PC-3 (cell line): ENCODE measurements at regions not wholly inside any gene's neighbourhood (a gene's known extent, or its start where the extent isn't known, plus 50 kb on each side); places are given as distances from the start of the nearest gene placed in this dataset.

Source experiments
- ATAC-seq: fragments of 200-7000 bp; cut with Tn5 transposase; 2 replicates; pipeline ENCODE4 v1.9.1; 2020; ENCODE audit warnings: mild to moderate bottlenecking, moderate library complexity
- BruUV-seq: library from RNA; stranded (reverse); fragments of 400-500 nt; replicated peaks from 2 replicates; lab custom pipeline; 2021; lab: Mats Ljungman, UMichigan
- CTCF ChIA-PET: fragments of 300-600 bp; sonication (Branson Sonifier 250); formaldehyde crosslinking; loops from one replicate; lab custom pipeline; 2022; ENCODE audit warnings: antibody characterized with exemption; lab: Charles Lee
- POLR2A ChIA-PET: fragments of 300-600 bp; sonication (Branson Sonifier 250); formaldehyde crosslinking; loops from one replicate; lab custom pipeline; 2022; ENCODE audit warnings: antibody characterized with exemption; ENCODE audit not compliant: unreplicated experiment; lab: Charles Lee
- DNase-seq: peaks from one replicate; pipeline ENCODE4 v3.0.0-alpha.2; 2015
- H2AFZ ChIP-seq: fragments of 300-600 bp; sonication (generic); 2 replicates; pipeline ENCODE4 v1.6.0; 2016; ENCODE audit warnings: antibody characterized with exemption, low read length
- H3F3A ChIP-seq: fragments of 300-600 bp; sonication (generic); one replicate; pipeline ENCODE4 v1.6.0; 2017; ENCODE audit warnings: antibody characterized with exemption, low read length, control low read depth, mild to moderate bottlenecking; ENCODE audit not compliant: unreplicated experiment
- H3K27ac ChIP-seq: fragments of 300-600 bp; sonication (generic); 2 replicates; pipeline ENCODE4 v1.5.1; 2016; ENCODE audit warnings: mild to moderate bottlenecking, low read length
- H3K27me3 ChIP-seq: fragments of 300-600 bp; sonication (generic); 2 replicates; pipeline ENCODE4 v1.6.1; 2016; ENCODE audit warnings: low read length, mixed read lengths
- H3K36me3 ChIP-seq: fragments of 300-600 bp; sonication (generic); 2 replicates; pipeline ENCODE4 v1.6.1; 2016; ENCODE audit warnings: low read depth, mixed run types, low read length, mixed read lengths
- H3K4me1 ChIP-seq: fragments of 300-600 bp; sonication (generic); 2 replicates; pipeline ENCODE4 v1.5.1; 2016; ENCODE audit warnings: low read length; ENCODE audit not compliant: insufficient read depth
- H3K4me2 ChIP-seq: fragments of 300-600 bp; sonication (generic); 2 replicates; pipeline ENCODE4 v1.6.0; 2016; ENCODE audit warnings: low read length
- H3K4me3 ChIP-seq: fragments of 300-600 bp; sonication (generic); 2 replicates; pipeline ENCODE4 v1.5.1; 2016; ENCODE audit warnings: mild to moderate bottlenecking, low read length, mixed read lengths
- H3K79me2 ChIP-seq: fragments of 300-600 bp; sonication (generic); 2 replicates; pipeline ENCODE4 v1.6.1; 2017; ENCODE audit warnings: low read length, mixed read lengths
- H3K9ac ChIP-seq: fragments of 300-600 bp; sonication (generic); 2 replicates; pipeline ENCODE4 v1.6.0; 2016; ENCODE audit warnings: mild to moderate bottlenecking, low read length
- H3K9me2 ChIP-seq: fragments of 300-600 bp; sonication (generic); replicated peaks from 2 replicates; pipeline ENCODE4 v1.6.1; 2016; ENCODE audit warnings: mixed run types, low read length, mixed read lengths
- H3K9me3 ChIP-seq: fragments of 300-600 bp; sonication (generic); 2 replicates; pipeline ENCODE4 v1.6.1; 2016; ENCODE audit warnings: low read length, mixed read lengths
- H4K20me1 ChIP-seq: fragments of 300-600 bp; sonication (generic); 2 replicates; pipeline ENCODE4 v1.6.1; 2016; ENCODE audit warnings: low read length, mixed read lengths
- CTCF ChIP-seq: fragments of 300-600 bp; sonication (generic); conservative IDR thresholded peaks from 2 replicates; pipeline ENCODE4 v1.5.1; 2017; ENCODE audit warnings: antibody characterized with exemption, low read depth, mild to moderate bottlenecking, low read length
- EZH2 ChIP-seq: fragments of 300-600 bp; sonication (generic); IDR thresholded peaks from one replicate; pipeline ENCODE4 v1.6.1; 2017; ENCODE audit warnings: antibody characterized with exemption, mild to moderate bottlenecking, low read length; ENCODE audit not compliant: unreplicated experiment
- EZH2phosphoT487 ChIP-seq: fragments of 300-600 bp; sonication (generic); IDR thresholded peaks from 2 replicates; pipeline ENCODE4 v1.6.1; 2018; ENCODE audit warnings: mild to moderate bottlenecking, antibody characterized with exemption, low read length, borderline replicate concordance
- intact Hi-C: fragments of 100-400 bp; cut with micrococcal nuclease; formaldehyde crosslinking; loops from 2 replicates; pipeline ENCODE4 v1.9.0; 2023

GRCh38 chr18:61619783-61620182, 273.0 kb downstream of the RNF152 start:
- no TSS peak for BruUV-seq

GRCh38 chr18:61618816-61619215, 274.0 kb downstream of the RNF152 start:
- TF ChIP-seq CTCF (no peak), EZH2 (no peak), EZH2phosphoT487 (no peak)
- DNase-seq = no peak
- Histone ChIP-seq H2AFZ (no peak overlapping the region), H3K4me2 (no peak overlapping the region), H3K9me2 (no peaks in the 10 kb centered on the region), H3K79me2 (no peaks in the 10 kb centered on the region), H4K20me1 (no peaks in the 10 kb centered on the region), H3F3A (no peaks in the 10 kb centered on the region), H3K9ac (no peak overlapping the region), H3K27ac (no peak overlapping the region), H3K27me3 (peaks cover 15% of the 10 kb centered on the region), H3K36me3 (no peaks in the 10 kb centered on the region), H3K4me1 (no peaks in the 10 kb centered on the region), H3K4me3 (no peak overlapping the region), H3K9me3 (no peaks in the 10 kb centered on the region)
- ATAC-seq = no peak
- POLR2A ChIA-PET = no interaction called here
- intact Hi-C loops = no loop called here
- BruUV-seq = no TSS peak
- CTCF ChIA-PET = no interaction called here

More at GRCh38 chr18:61619783-61620182, 273.0 kb downstream of the RNF152 start:
- no peak overlapping the region for H3K27ac ChIP-seq
- H3K4me3 ChIP-seq = no peak overlapping the region
- ChIA-PET CTCF (no interaction called here), POLR2A (no interaction called here)
- no peak for DNase-seq
- no peaks in the 10 kb centered on the region for H3K36me3 ChIP-seq
- H3K9me2 ChIP-seq = no peaks in the 10 kb centered on the region
- H2AFZ ChIP-seq = no peak overlapping the region
- intact Hi-C loops = no loop called here
- no peak overlapping the region for H3K4me2 ChIP-seq
- no peaks in the 10 kb centered on the region for H4K20me1 ChIP-seq
- H3K9me3 ChIP-seq = no peaks in the 10 kb centered on the region
- no peaks in the 10 kb centered on the region for H3F3A ChIP-seq
- peaks cover 15% of the 10 kb centered on the region for H3K27me3 ChIP-seq
- TF ChIP-seq CTCF = no peak
- TF ChIP-seq EZH2 = no peak
- TF ChIP-seq EZH2phosphoT487 = no peak
- H3K9ac ChIP-seq = no peak overlapping the region
- ATAC-seq = no peak
- H3K4me1 ChIP-seq = no peaks in the 10 kb centered on the region
- no peaks in the 10 kb centered on the region for H3K79me2 ChIP-seq

GRCh38 chr18:61616111-61616610, 276.6 kb downstream of the RNF152 start:
- Histone ChIP-seq H3K36me3 (no peaks in the 10 kb centered on the region), H3K4me3 (no peak overlapping the region), H3F3A (no peaks in the 10 kb centered on the region), H3K27ac (no peak overlapping the region), H3K9me3 (no peaks in the 10 kb centered on the region), H3K9ac (no peak overlapping the region), H3K4me1 (no peaks in the 10 kb centered on the region), H4K20me1 (no peaks in the 10 kb centered on the region), H3K79me2 (no peaks in the 10 kb centered on the region), H3K27me3 (peaks cover 15% of the 10 kb centered on the region), H3K9me2 (no peaks in the 10 kb centered on the region), H3K4me2 (no peak overlapping the region), H2AFZ (no peak overlapping the region)
- no peak for ATAC-seq
- BruUV-seq = no TSS peak
- TF ChIP-seq EZH2phosphoT487 (no peak), EZH2 (no peak), CTCF (no peak)
- CTCF ChIA-PET = no interaction called here
- intact Hi-C loops = no loop called here
- POLR2A ChIA-PET = no interaction called here
- DNase-seq = no peak
